ENCODE measurements at regions not wholly inside any gene's neighbourhood (a gene's known extent, or its start where the extent isn't known, plus 50 kb on each side); places are given as distances from the start of the nearest gene placed in this dataset.
"Not testable (repeated sequence)": the region's sequence is repeated elsewhere in the genome, so short reads cannot be mapped to it uniquely, and the experiment has no call there.

GRCh38 chr14:105912641-105913180 is 386.3 kb downstream of the TMEM121 start:
- no peak overlapping the region for H3K4me3 ChIP-seq (ENCODE audit: insufficient read depth, low read depth, low read length)
- H3K4me2 ChIP-seq (ENCODE audit: low read length), result no peak overlapping the region
- H3K4me1 ChIP-seq (ENCODE audit: insufficient read depth, low read length), result no peaks in the 10 kb centered on the region
- H3K9ac ChIP-seq (ENCODE audit: low read length), result no peak overlapping the region
- peaks cover 3% of the 10 kb centered on the region for H3K9me3 ChIP-seq (ENCODE audit: insufficient read depth, low read depth, low read length)
- DNase-seq (ENCODE audit: low read depth), result no peak
- no peak for TF ChIP-seq CTCF (IDR thresholded peaks at IDR 0.05; ENCODE audit: insufficient read depth, low read depth, low read length)
- no peak for TF ChIP-seq EZH2 (IDR thresholded peaks at IDR 0.05; ENCODE audit: insufficient read depth, low read length)
- no peaks in the 10 kb centered on the region for H3K36me3 Mint-ChIP-seq (ENCODE audit: low read depth, unreplicated experiment)
- no peaks in the 10 kb centered on the region for H4K20me1 ChIP-seq (ENCODE audit: insufficient read depth, low read length)
- no peaks in the 10 kb centered on the region for H3K27me3 ChIP-seq (ENCODE audit: insufficient read depth, low read length)
- peaks cover 31% of the 10 kb centered on the region for H3K9me3 Mint-ChIP-seq (ENCODE audit: unreplicated experiment)
- H3K27ac ChIP-seq (ENCODE audit: low read depth, low read length), result no peak overlapping the region
- H3K27ac Mint-ChIP-seq (ENCODE audit: unreplicated experiment), result no peak overlapping the region
- no peaks in the 10 kb centered on the region for H3K79me2 ChIP-seq (ENCODE audit: insufficient read depth, low read length)
- no peaks in the 10 kb centered on the region for H3K36me3 ChIP-seq (ENCODE audit: insufficient read depth, low read length)
- H3K4me1 Mint-ChIP-seq (ENCODE audit: low read depth, unreplicated experiment), result no peaks in the 10 kb centered on the region
- no peak overlapping the region for H3K4me3 Mint-ChIP-seq (ENCODE audit: unreplicated experiment)
- no peak overlapping the region for H2AFZ ChIP-seq (ENCODE audit: low read depth, low read length)
- no peak for FAIRE-seq
- no peaks in the 10 kb centered on the region for H3K27me3 Mint-ChIP-seq (ENCODE audit: low read depth, unreplicated experiment)

- H3K36me3 ChIP-seq (ENCODE audit: insufficient read depth, low read length), result no peaks in the 10 kb centered on the region
- no peaks in the 10 kb centered on the region for H3K79me2 ChIP-seq (ENCODE audit: insufficient read depth, low read length)
- H3K27me3 Mint-ChIP-seq (ENCODE audit: low read depth, unreplicated experiment), result no peaks in the 10 kb centered on the region
- no peak for FAIRE-seq
- H3K36me3 Mint-ChIP-seq (ENCODE audit: low read depth, unreplicated experiment), result no peaks in the 10 kb centered on the region
- no peak overlapping the region for H3K4me2 ChIP-seq (ENCODE audit: low read length)
- H3K4me1 Mint-ChIP-seq (ENCODE audit: low read depth, unreplicated experiment), result no peaks in the 10 kb centered on the region
- no peak overlapping the region for H3K27ac Mint-ChIP-seq (ENCODE audit: unreplicated experiment)
- H4K20me1 ChIP-seq (ENCODE audit: insufficient read depth, low read length), result no peaks in the 10 kb centered on the region
- H3K27ac ChIP-seq (ENCODE audit: low read depth, low read length), result no peak overlapping the region
- H3K9ac ChIP-seq (ENCODE audit: low read length), result no peak overlapping the region
- H3K4me3 ChIP-seq (ENCODE audit: insufficient read depth, low read depth, low read length), result no peak overlapping the region
- H3K4me3 Mint-ChIP-seq (ENCODE audit: unreplicated experiment), result no peak overlapping the region
- peaks cover 26% of the 10 kb centered on the region for H3K9me3 Mint-ChIP-seq (ENCODE audit: unreplicated experiment)
- no peak for TF ChIP-seq EZH2 (IDR thresholded peaks at IDR 0.05; ENCODE audit: insufficient read depth, low read length)
- TF ChIP-seq CTCF (IDR thresholded peaks at IDR 0.05; ENCODE audit: insufficient read depth, low read depth, low read length), result no peak
- H3K4me1 ChIP-seq (ENCODE audit: insufficient read depth, low read length), result no peaks in the 10 kb centered on the region
- H3K27me3 ChIP-seq (ENCODE audit: insufficient read depth, low read length), result no peaks in the 10 kb centered on the region
- no peak for DNase-seq (ENCODE audit: low read depth)
- H3K9me3 ChIP-seq (ENCODE audit: insufficient read depth, low read depth, low read length), result peaks cover 3% of the 10 kb centered on the region
- no peak overlapping the region for H2AFZ ChIP-seq (ENCODE audit: low read depth, low read length)
Measured at GRCh38 chr14:105913221-105913620, 386.8 kb downstream of the TMEM121 start.

- DNase-seq (ENCODE audit: low read depth) (no peak), FAIRE-seq (no peak)
- Histone ChIP-seq H3K27ac (ENCODE audit: low read depth, low read length) (no peak overlapping the region), H2AFZ (ENCODE audit: low read depth, low read length) (no peak overlapping the region), H3K27me3 (ENCODE audit: insufficient read depth, low read length) (no peaks in the 10 kb centered on the region), H3K4me2 (ENCODE audit: low read length) (no peak overlapping the region), H4K20me1 (ENCODE audit: insufficient read depth, low read length) (no peaks in the 10 kb centered on the region), H3K4me3 (ENCODE audit: insufficient read depth, low read depth, low read length) (no peak overlapping the region), H3K9me3 (ENCODE audit: insufficient read depth, low read depth, low read length) (peaks cover 3% of the 10 kb centered on the region), H3K9ac (ENCODE audit: low read length) (no peak overlapping the region), H3K4me1 (ENCODE audit: insufficient read depth, low read length) (no peaks in the 10 kb centered on the region), H3K79me2 (ENCODE audit: insufficient read depth, low read length) (no peaks in the 10 kb centered on the region), H3K36me3 (ENCODE audit: insufficient read depth, low read length) (no peaks in the 10 kb centered on the region)
- Mint-ChIP-seq H3K27ac (ENCODE audit: unreplicated experiment) (no peak overlapping the region), H3K27me3 (ENCODE audit: low read depth, unreplicated experiment) (no peaks in the 10 kb centered on the region), H3K4me3 (ENCODE audit: unreplicated experiment) (no peak overlapping the region), H3K4me1 (ENCODE audit: low read depth, unreplicated experiment) (no peaks in the 10 kb centered on the region), H3K9me3 (ENCODE audit: unreplicated experiment) (peaks cover 25% of the 10 kb centered on the region), H3K36me3 (ENCODE audit: low read depth, unreplicated experiment) (no peaks in the 10 kb centered on the region)
- no peak for TF ChIP-seq CTCF (IDR thresholded peaks at IDR 0.05; ENCODE audit: insufficient read depth, low read depth, low read length)
- no peak for TF ChIP-seq EZH2 (IDR thresholded peaks at IDR 0.05; ENCODE audit: insufficient read depth, low read length)
Measured at GRCh38 chr14:105913861-105914260, 387.5 kb downstream of the TMEM121 start.

- FAIRE-seq; H3K9ac ChIP-seq (ENCODE audit: low read length); H3K79me2 ChIP-seq (ENCODE audit: insufficient read depth, low read length); H3K27ac ChIP-seq (ENCODE audit: low read depth, low read length); H2AFZ ChIP-seq (ENCODE audit: low read depth, low read length); DNase-seq (ENCODE audit: low read depth); H4K20me1 ChIP-seq (ENCODE audit: insufficient read depth, low read length); H3K4me1 ChIP-seq (ENCODE audit: insufficient read depth, low read length); H3K27ac Mint-ChIP-seq (ENCODE audit: unreplicated experiment); H3K27me3 Mint-ChIP-seq (ENCODE audit: low read depth, unreplicated experiment); H3K4me1 Mint-ChIP-seq (ENCODE audit: low read depth, unreplicated experiment); H3K4me2 ChIP-seq (ENCODE audit: low read length); H3K36me3 Mint-ChIP-seq (ENCODE audit: low read depth, unreplicated experiment); H3K9me3 ChIP-seq (ENCODE audit: insufficient read depth, low read depth, low read length); H3K4me3 Mint-ChIP-seq (ENCODE audit: unreplicated experiment); H3K4me3 ChIP-seq (ENCODE audit: insufficient read depth, low read depth, low read length); H3K36me3 ChIP-seq (ENCODE audit: insufficient read depth, low read length); H3K27me3 ChIP-seq (ENCODE audit: insufficient read depth, low read length): not testable (repeated sequence)
- H3K9me3 Mint-ChIP-seq (ENCODE audit: unreplicated experiment), result peaks cover 25% of the 10 kb centered on the region
Measured at GRCh38 chr14:105914281-105914680, 387.9 kb downstream of the TMEM121 start.
